ENCODE measurements at regions not wholly inside any gene's neighbourhood (a gene's known extent, or its start where the extent isn't known, plus 50 kb on each side); places are given as distances from the start of the nearest gene placed in this dataset.

DNA sequence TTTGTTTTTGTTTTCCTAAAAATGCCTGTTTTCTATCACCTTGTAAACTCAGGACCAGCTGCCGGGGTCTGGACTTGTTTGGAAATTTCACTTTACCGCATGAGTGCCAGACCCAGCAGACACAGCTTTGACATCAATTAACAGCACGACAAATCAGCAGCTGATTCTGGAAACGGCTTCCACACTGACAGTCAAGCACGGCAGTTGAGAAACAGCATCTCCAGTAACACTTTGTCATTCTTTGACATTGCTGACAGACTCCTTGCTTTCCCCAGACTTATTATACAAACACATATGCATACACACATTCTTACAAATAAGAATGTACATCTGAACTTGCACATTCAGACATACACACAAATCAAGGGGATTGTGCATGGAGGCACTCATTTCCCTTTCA is 1017.6 kb upstream of the HS3ST1 start:
- TF ChIP-seq CTCF (IDR thresholded peaks at IDR 0.05; ENCODE audit: low read length) (no peak), EZH2 (optimal IDR thresholded peaks at IDR 0.05; ENCODE audit: low read depth, low read length) (no peak), EZH2phosphoT487 (IDR thresholded peaks at IDR 0.05; ENCODE audit: low read length) (no peak)
